Activated CD4-positive, alpha-beta T cell treated with anti-CD3 and anti-CD28 coated beads for 4 hours (primary cell): ENCODE measurements at regions not wholly inside any gene's neighbourhood (a gene's known extent, or its start where the extent isn't known, plus 50 kb on each side); places are given as distances from the start of the nearest gene placed in this dataset.
"Not testable (repeated sequence)": the region's sequence is repeated elsewhere in the genome, so short reads cannot be mapped to it uniquely, and the experiment has no call there.

Source experiments
- DNase-seq, 2 donors: peaks; one replicate each; pipeline ENCODE4 v3.0.0-alpha.2; 2020

- no peak for DNase-seq
Measured at GRCh38 chr3:72086743-72087087, 301.8 kb upstream of the PROK2 start.

DNA sequence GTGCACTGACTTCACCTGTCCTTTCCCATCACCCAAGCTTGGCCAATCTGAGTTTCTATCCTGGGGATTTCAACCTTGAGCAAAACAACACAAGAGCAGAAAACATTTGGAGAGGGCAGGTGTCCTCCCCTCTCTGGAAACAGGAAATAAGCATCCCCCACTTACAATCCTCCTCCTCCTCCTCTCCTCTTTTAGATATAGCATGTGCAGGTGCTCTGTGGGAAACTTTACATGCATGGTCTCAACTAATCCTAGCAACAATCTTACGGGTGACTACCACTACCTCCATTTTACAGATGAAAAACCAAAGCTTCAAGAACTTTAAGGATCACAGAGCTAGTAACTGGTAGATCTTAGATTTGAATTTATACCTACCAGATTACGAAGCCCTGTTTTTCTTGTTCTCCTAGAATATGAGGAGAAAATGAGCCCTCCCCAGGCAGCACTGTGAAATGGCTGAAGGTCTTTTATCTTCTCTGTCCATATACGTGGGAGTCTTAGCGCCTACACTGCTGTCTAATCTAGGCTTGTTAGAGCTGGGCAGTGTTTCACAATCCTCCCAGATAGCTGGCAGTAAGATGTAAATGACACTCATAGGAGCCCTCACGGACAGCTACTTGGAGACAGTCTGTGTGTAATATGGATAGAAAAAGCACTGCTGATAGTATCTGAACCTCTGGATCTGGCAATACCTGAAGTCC is 301.2 kb upstream of the PROK2 start:
- no peak for DNase-seq

DNA sequence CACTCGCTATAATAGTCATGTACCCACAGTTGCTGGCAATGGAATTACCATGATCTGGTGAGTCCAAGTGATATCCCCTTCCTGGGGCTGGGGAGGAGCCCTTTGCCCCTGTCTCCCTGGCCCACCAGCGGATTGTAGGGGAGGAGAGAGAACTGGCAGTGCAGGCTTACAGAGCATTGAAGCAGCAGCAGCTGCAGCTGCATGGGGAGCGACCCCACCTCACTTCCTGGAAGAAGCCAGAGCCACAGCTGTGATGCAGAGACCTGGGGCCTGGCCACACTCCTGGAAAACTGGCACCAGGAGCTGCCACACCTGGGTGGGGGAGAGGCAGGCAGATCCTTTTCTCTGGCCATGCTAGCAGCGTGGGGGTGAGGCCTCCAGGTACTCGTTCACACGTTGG is 300.1 kb upstream of the PROK2 start:
- no peak for DNase-seq

- DNase-seq = no peak
Measured at GRCh38 chr3:72082776-72083462, 298.0 kb upstream of the PROK2 start.

GRCh38 chr3:72082186-72082715 is 297.3 kb upstream of the PROK2 start:
- DNase-seq = no peak

GRCh38 chr3:72081471-72082185 is 296.7 kb upstream of the PROK2 start:
- no peak for DNase-seq

- DNase-seq = no peak
Measured at GRCh38 chr3:72080800-72081199, 295.9 kb upstream of the PROK2 start.

GRCh38 chr3:72080095-72080494 is 295.1 kb upstream of the PROK2 start:
- DNase-seq = no peak

DNA sequence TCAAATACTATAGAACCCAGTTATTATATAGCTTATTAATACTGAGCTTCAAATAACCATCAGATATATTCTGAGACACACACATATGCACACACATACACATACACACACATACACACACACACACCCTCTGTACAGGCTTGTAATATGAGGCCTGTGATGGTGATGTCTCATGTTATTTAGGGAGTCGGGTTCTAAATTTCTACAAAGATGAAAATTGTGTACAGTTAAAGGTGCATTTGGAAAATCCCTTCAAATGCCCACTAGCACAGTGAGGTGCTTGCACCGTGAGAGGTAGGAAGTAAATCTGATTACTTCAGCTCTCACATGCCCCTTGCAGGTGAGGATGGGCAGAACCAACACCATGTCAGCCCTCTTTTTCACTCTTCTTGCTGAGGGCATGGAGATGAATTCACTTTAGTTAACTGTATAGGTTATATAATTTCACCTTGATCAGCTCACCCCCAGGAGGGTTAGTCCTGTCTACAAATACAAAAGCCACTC is 294.5 kb upstream of the PROK2 start:
- DNase-seq = no peak

GRCh38 chr3:72078676-72079368 is 293.9 kb upstream of the PROK2 start:
- DNase-seq = no peak

GRCh38 chr3:72077473-72078259 is 292.7 kb upstream of the PROK2 start:
- no peak for DNase-seq

DNA sequence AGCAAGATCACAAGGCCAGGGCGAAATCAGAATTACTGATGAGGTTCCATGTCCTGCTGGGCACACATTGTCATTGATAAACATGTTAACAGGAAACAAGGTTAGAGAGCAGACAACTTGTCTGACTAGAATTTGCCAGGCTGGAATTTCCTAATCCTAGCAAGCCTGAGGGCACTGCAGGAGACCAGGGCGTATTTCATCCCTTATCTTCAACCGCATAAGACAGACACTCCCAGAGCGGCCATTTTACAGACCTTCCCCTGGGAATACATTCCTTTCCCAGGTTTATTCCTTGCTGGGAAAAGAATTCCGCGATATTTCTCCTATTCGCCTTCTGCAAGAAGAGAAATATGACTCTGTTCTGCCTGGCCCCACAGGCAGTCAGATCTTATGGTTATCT is 290.9 kb upstream of the PROK2 start:
- not testable (repeated sequence) for DNase-seq

DNA sequence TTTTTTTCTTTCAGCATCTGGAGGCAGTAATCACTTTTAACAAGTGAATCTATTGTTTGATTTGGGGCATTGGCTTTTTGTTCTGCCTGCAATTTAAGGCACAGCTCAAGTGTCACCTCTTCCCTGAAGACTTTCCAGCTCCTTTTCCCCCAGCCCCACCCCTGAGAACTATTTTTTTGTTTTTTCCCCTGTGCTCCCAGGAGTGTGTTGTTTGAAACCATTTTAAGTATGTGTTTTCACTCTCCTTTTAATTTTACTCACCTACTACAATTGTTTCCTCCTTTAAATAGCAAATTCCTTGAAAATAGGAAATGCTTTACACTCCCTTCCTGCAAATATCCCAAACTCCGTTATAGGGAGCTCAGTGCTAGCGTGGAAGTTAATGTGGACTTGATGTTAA is 286.7 kb upstream of the PROK2 start:
- DNase-seq = no peak

GRCh38 chr3:72070005-72070404 is 285.1 kb upstream of the PROK2 start:
- no peak for DNase-seq

DNA sequence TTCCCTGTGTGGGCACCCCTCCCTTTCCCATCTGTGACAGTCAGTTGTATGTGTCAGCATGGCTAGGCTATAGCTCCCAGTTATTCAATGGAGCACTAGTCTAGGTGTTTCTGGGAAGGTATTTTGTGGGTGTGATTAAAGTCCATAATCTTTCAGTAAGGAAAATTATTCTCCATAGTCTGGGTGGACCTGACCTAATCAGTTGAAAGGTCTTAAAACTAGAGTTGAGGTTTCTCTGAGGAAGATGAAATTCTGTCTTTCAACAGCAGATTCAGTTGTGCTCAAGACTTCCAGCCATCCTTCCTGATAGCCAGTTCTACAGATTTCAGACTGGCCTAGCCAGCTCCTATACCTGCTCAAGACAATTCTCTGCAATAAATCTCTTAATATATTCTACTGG is 284.6 kb upstream of the PROK2 start:
- no peak for DNase-seq

DNA sequence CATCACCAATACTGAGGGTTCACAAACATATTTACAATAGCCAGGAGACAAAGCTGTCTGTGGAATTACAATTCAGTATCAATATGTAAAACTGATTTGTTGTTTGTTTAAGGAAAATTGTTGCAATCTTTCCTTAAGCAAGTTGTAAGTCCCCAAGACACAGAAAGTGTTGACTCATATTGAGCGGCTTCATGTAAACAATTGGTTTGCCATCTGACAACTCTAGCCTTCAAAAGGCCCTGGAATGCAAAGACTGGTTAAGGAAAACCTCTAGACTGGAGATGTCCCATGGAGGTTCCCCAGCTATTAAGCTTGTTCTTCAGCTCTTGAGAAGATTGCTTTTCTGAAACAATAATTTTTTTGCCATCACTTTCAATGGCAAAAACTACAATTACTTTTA is 283.7 kb upstream of the PROK2 start:
- DNase-seq = no peak

DNA sequence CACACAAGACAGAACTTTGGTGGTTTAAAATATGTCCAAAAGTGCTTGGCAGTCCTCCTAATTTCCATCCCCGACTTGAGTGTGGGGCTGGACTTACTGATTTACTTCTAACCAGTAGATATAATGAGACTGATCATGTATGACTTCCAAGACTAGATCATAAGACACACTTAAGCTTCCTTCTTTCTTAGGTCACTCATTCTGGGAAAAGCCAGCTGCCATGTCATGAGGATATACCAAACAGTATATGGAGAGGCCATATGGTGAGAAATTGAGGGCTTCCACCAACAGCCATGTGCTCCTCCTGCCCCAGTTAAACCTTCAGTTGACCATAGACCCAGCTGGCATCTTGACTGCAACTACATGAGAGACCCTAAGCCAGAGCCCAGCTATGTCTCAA is 282.8 kb upstream of the PROK2 start:
- no peak for DNase-seq

DNA sequence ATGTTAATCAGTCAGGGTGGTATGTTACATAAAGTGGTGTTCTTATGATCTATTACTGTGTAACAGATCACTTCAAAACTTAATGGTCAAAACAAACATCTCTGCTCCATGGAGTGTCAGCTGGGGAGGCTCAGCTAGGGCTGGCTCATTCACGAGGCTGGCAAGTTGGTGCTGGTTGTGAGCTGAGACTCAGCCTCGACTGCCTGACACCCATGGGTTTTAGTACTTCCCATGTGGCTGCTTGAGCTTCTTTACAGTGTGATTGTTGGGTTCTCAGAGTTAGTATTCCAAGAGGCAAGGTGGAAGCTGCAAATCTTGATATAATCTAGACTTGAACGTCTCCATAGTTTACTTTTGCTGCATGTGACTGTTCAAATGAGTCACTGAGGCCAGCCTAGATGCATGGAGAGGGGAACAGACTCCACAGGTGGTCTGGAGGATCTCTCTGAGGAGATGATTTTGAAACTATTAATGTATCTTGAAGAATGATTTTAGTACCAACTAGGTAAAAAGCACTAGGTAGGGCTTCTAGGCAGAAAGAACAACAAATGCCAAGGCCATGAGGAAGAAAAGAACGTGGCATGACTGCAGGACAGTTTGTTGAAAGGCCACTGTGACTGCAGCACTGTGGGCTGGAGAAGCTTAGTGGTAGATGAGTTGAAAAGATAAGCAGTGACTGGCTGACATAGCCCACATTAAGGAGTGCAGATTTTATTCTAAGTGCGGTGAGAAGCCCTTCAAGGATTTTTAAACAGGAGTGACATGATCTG is 281.1 kb upstream of the PROK2 start:
- DNase-seq = no peak

DNA sequence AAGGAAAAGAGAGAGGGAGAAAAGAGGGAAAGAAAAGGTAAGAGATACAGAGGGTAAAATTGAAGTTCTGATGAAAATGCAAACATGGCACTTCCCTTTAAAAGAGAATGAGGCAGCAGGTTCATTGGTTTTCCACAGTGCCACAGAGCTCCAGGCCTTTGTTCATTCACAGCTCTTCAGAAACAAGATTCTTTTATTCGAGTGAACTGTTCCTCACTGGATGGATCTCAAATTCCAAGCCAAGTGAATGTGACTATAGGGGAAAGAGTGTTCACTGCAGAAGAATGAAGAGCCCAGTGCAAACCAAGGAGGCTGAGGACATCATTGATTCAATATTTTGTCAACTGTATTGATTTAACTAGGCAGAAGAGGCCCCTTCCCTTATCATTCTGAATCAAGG is 280.3 kb upstream of the PROK2 start:
- DNase-seq = no peak

- DNase-seq = not testable (repeated sequence)
Measured at GRCh38 chr3:72064727-72065126, 279.8 kb upstream of the PROK2 start.

DNA sequence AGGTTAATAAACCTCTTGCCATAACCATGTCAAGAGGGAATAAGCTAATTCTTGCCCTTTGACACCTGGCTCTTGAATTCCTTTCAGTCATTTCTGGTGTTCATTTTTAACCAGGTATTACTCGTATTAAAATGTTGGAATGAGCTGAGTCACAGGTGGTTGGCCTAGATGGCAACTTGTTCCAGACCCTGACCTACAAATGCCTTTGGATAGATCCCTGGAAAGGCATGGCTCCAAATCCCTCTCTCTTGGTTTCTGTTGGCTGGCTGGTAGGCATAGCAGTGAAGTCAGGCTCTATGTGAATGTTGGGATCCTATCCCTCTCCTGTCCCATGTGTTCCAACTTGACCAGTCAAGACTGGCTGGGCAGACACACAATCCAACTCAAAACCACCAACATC is 277.1 kb upstream of the PROK2 start:
- DNase-seq = no peak
